ENCODE measurements at regions not wholly inside any gene's neighbourhood (a gene's known extent, or its start where the extent isn't known, plus 50 kb on each side); places are given as distances from the start of the nearest gene placed in this dataset.

- no peak for TF ChIP-seq CTCF (IDR thresholded peaks at IDR 0.05; ENCODE audit: insufficient read depth, low read length)
- TF ChIP-seq POLR2AphosphoS5 (IDR thresholded peaks at IDR 0.05; ENCODE audit: low read depth) = no peak
- no peak for TF ChIP-seq SPI1 (IDR thresholded peaks at IDR 0.05; ENCODE audit: borderline replicate concordance, low read depth)
- no peak for TF ChIP-seq GABPA (IDR thresholded peaks at IDR 0.05; ENCODE audit: low read depth)
These were observed 586.0 kb downstream of the TCERG1L start for GRCh38 chr10:130725474-130725970.
